Astrocyte (in vitro differentiated cells and primary cell): ENCODE measurements at regions not wholly inside any gene's neighbourhood (a gene's known extent, or its start where the extent isn't known, plus 50 kb on each side); places are given as distances from the start of the nearest gene placed in this dataset.

ENCODE experiments used
- CTCF ChIP-seq: IDR thresholded peaks from 2 replicates; pipeline ENCODE4 v1.5.1; 2011; ENCODE audit warnings: low read depth, mild to moderate bottlenecking, inconsistent platforms, low read length, moderate library complexity; ENCODE audit not compliant: insufficient read depth
- EZH2 ChIP-seq: IDR thresholded peaks from 2 replicates; pipeline ENCODE4 v1.6.1; 2012; ENCODE audit warnings: mild to moderate bottlenecking, low read length, inconsistent platforms; ENCODE audit not compliant: insufficient read depth

- TF ChIP-seq CTCF: no peak
- TF ChIP-seq EZH2: no peak
Observed at GRCh38 chr5:167953151-167953798, 338.2 kb upstream of the WWC1 start.
